Fibroblast of lung (primary cell): ENCODE measurements at regions not wholly inside any gene's neighbourhood (a gene's known extent, or its start where the extent isn't known, plus 50 kb on each side); places are given as distances from the start of the nearest gene placed in this dataset.
"Not testable (repeated sequence)": the region's sequence is repeated elsewhere in the genome, so short reads cannot be mapped to it uniquely, and the experiment has no call there.

Experiments
- DNase-seq, 2 donors: peaks; one replicate each; pipeline versions ENCODE4 v3.0.0 to v3.0.0-alpha.2; 2010; ENCODE audit warnings: low read depth in 2 of 2
- H2AFZ ChIP-seq: 2 replicates; pipeline ENCODE4 v1.5.1; 2012; ENCODE audit warnings: low read length, control low read depth, inconsistent platforms
- H3K27ac ChIP-seq: 2 replicates; pipeline ENCODE4 v1.5.1; 2011; ENCODE audit warnings: low read length, control low read depth; ENCODE audit not compliant: insufficient read depth
- H3K27me3 ChIP-seq: 2 replicates; pipeline ENCODE4 v1.5.1; 2011; ENCODE audit warnings: mild to moderate bottlenecking, low read length; ENCODE audit not compliant: control insufficient read depth, insufficient read depth
- H3K36me3 ChIP-seq: 2 replicates; pipeline ENCODE4 v1.5.1; 2011; ENCODE audit warnings: low read length; ENCODE audit not compliant: control insufficient read depth, insufficient read depth
- H3K4me1 ChIP-seq: 2 replicates; pipeline ENCODE4 v1.5.1; 2011; ENCODE audit warnings: low read length; ENCODE audit not compliant: control insufficient read depth, insufficient read depth; ENCODE audit errors: extremely low read depth
- H3K4me2 ChIP-seq: 2 replicates; pipeline ENCODE4 v1.5.1; 2011; ENCODE audit warnings: low read length, control low read depth; ENCODE audit not compliant: insufficient read depth; ENCODE audit errors: extremely low read depth
- H3K4me3 ChIP-seq, 4 experiments: fragments of 200-600 bp in 1 of 4; sonication (generic) in 1 of 4; replicated peaks in 1 of 4; 2 replicates each; pipeline ENCODE4 v1.5.1; 2011 to 2016; ENCODE audit warnings: low read length in 4 of 4, low read depth in 3 of 4, mild to moderate bottlenecking in 3 of 4, control low read depth in 2 of 4, inconsistent platforms in 1 of 4, mixed read lengths in 1 of 4; ENCODE audit not compliant: insufficient read depth in 1 of 4; ENCODE audit errors: control extremely low read depth in 1 of 4
- H3K79me2 ChIP-seq: 2 replicates; pipeline ENCODE4 v1.5.1; 2012; ENCODE audit warnings: mild to moderate bottlenecking, low read length, inconsistent platforms; ENCODE audit not compliant: control insufficient read depth, insufficient read depth
- H3K9ac ChIP-seq: 2 replicates; pipeline ENCODE4 v1.5.1; 2011; ENCODE audit warnings: mild to moderate bottlenecking, low read length, control low read depth; ENCODE audit not compliant: insufficient read depth
- H3K9me3 ChIP-seq: 2 replicates; pipeline ENCODE4 v1.5.1; 2012; ENCODE audit warnings: low read depth, low read length; ENCODE audit not compliant: control insufficient read depth, insufficient read depth
- H4K20me1 ChIP-seq: 2 replicates; pipeline ENCODE4 v1.5.1; 2011; ENCODE audit warnings: low read length; ENCODE audit not compliant: control insufficient read depth, insufficient read depth; ENCODE audit errors: extremely low read depth
- CTCF ChIP-seq, 2 donors: IDR thresholded peaks in 1 of 2; conservative IDR thresholded peaks in 1 of 2; 1 replicate in 1 of 2; 2 replicates in 1 of 2; pipeline ENCODE4 v1.5.1; 2011 to 2012; ENCODE audit warnings: low read length in 2 of 2, control low read depth in 1 of 2, inconsistent platforms in 1 of 2, low read depth in 1 of 2, mild to moderate bottlenecking in 1 of 2
- EZH2 ChIP-seq: IDR thresholded peaks from 2 replicates; pipeline ENCODE4 v1.5.1; 2012; ENCODE audit warnings: low read length, control low read depth, mild to moderate bottlenecking; ENCODE audit errors: missing control alignments

- H3K4me1 ChIP-seq = no peaks in the 10 kb centered on the region
- no peak overlapping the region for H3K27ac ChIP-seq
- no peaks in the 10 kb centered on the region for H3K27me3 ChIP-seq
- H3K9me3 ChIP-seq = no peaks in the 10 kb centered on the region
- TF ChIP-seq EZH2 (no peak), CTCF (conservative IDR thresholded peaks at IDR 0.05 in 1 of 2, IDR thresholded peaks at IDR 0.05 in 1 of 2; ENCODE audit: low read depth in 1 of 2, low read length in 2 of 2) (no peak)
- H3K36me3 ChIP-seq = no peaks in the 10 kb centered on the region
- H2AFZ ChIP-seq = no peak overlapping the region
- DNase-seq = no peak
- H4K20me1 ChIP-seq = no peaks in the 10 kb centered on the region
- H3K9ac ChIP-seq = no peak overlapping the region
- H3K4me3 ChIP-seq = no peak overlapping the region
- H3K4me2 ChIP-seq = no peak overlapping the region
- H3K79me2 ChIP-seq = no peaks in the 10 kb centered on the region
Measured at GRCh38 chr7:46281071-46281470, 360.0 kb upstream of the IGFBP3 start.

- peak in 1 of 2 donors; percentile 20 for DNase-seq
- H3K27me3 ChIP-seq = no peaks in the 10 kb centered on the region
Measured at GRCh38 chr7:46279290-46279689, 358.2 kb upstream of the IGFBP3 start.

GRCh38 chr7:46264646-46265045 lies 343.6 kb upstream of the IGFBP3 start:
- DNase-seq = peak in 1 of 2 donors; percentile 42
- H3K27me3 ChIP-seq = no peaks in the 10 kb centered on the region
- H3K4me1 ChIP-seq = no peaks in the 10 kb centered on the region
- H3K4me2 ChIP-seq = no peak overlapping the region
- no peaks in the 10 kb centered on the region for H4K20me1 ChIP-seq
- no peak for TF ChIP-seq EZH2
- no peak for TF ChIP-seq CTCF (conservative IDR thresholded peaks at IDR 0.05 in 1 of 2, IDR thresholded peaks at IDR 0.05 in 1 of 2; ENCODE audit: low read depth in 1 of 2, low read length in 2 of 2)
- H2AFZ ChIP-seq = no peak overlapping the region
- H3K4me3 ChIP-seq = no peak overlapping the region
- no peaks in the 10 kb centered on the region for H3K79me2 ChIP-seq
- H3K9me3 ChIP-seq = no peaks in the 10 kb centered on the region
- no peak overlapping the region for H3K27ac ChIP-seq
- no peaks in the 10 kb centered on the region for H3K36me3 ChIP-seq
- no peak overlapping the region for H3K9ac ChIP-seq

More at GRCh38 chr7:46279290-46279689, 358.2 kb upstream of the IGFBP3 start:
- H3K79me2 ChIP-seq = no peaks in the 10 kb centered on the region
- no peak for TF ChIP-seq CTCF (conservative IDR thresholded peaks at IDR 0.05 in 1 of 2, IDR thresholded peaks at IDR 0.05 in 1 of 2; ENCODE audit: low read depth in 1 of 2, low read length in 2 of 2)
- no peak for TF ChIP-seq EZH2
- no peak overlapping the region for H3K4me3 ChIP-seq
- no peak overlapping the region for H3K27ac ChIP-seq
- H3K4me1 ChIP-seq = no peaks in the 10 kb centered on the region
- H3K9ac ChIP-seq = no peak overlapping the region
- no peak overlapping the region for H3K4me2 ChIP-seq
- H4K20me1 ChIP-seq = no peaks in the 10 kb centered on the region
- no peak overlapping the region for H2AFZ ChIP-seq
- H3K36me3 ChIP-seq = no peaks in the 10 kb centered on the region
- no peaks in the 10 kb centered on the region for H3K9me3 ChIP-seq

GRCh38 chr7:46261638-46262037 lies 340.6 kb upstream of the IGFBP3 start:
- not testable (repeated sequence) for H3K9ac ChIP-seq, H3K4me2 ChIP-seq, H2AFZ ChIP-seq, H4K20me1 ChIP-seq, H3K36me3 ChIP-seq, H3K9me3 ChIP-seq, H3K27ac ChIP-seq, H3K4me1 ChIP-seq, H3K27me3 ChIP-seq, H3K4me3 ChIP-seq, DNase-seq, H3K79me2 ChIP-seq
